GM23248 (cell line): ENCODE measurements at regions not wholly inside any gene's neighbourhood (a gene's known extent, or its start where the extent isn't known, plus 50 kb on each side); places are given as distances from the start of the nearest gene placed in this dataset.

Source experiments
- EZH2 ChIP-seq: fragments of 200-600 bp; sonication (generic); IDR thresholded peaks from 2 replicates; pipeline ENCODE4 v1.6.1; 2018; ENCODE audit warnings: antibody characterized with exemption, mild to moderate bottlenecking; ENCODE audit not compliant: insufficient read depth, poor library complexity, severe bottlenecking
- EZH2phosphoT487 ChIP-seq: fragments of 200-600 bp; sonication (generic); IDR thresholded peaks from 2 replicates; pipeline ENCODE4 v1.6.1; 2018; ENCODE audit warnings: antibody characterized with exemption, moderate library complexity, mild to moderate bottlenecking, low read depth; ENCODE audit not compliant: insufficient read depth

DNA sequence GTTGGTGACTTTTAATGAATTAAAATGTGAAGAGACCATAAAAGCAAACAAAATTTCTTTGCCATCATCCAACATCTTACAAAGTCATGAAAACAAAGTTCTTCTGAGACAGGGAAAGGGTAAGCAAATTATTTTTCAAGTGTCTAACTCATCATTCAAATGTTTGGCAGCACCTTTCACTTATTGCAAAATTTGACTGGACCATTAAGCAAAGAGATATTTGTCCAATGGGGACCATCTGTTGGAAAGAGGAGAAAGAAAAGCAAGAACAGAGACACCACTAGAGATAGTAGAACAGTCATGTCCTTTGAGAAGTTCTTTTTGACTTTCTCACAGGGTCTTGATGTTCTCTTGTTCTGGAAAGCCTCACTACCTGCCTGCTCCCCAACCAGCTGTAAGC is 330.1 kb downstream of the PAPSS1 start:
- TF ChIP-seq EZH2, result no peak
- TF ChIP-seq EZH2phosphoT487, result no peak
